GM23248 (cell line): ENCODE measurements at regions not wholly inside any gene's neighbourhood (a gene's known extent, or its start where the extent isn't known, plus 50 kb on each side); places are given as distances from the start of the nearest gene placed in this dataset.
A peak's percentile ranks its signal among the peaks of the same experiment; 100 is the strongest.

Source experiments
- DNase-seq: peaks from one replicate; pipeline ENCODE4 v3.0.0-alpha.2; 2015
- H2AFZ ChIP-seq: fragments of 200-600 bp; sonication (generic); 2 replicates; pipeline ENCODE4 v1.6.1; 2016; ENCODE audit warnings: antibody characterized with exemption
- H3F3A ChIP-seq: fragments of 200-600 bp; sonication (generic); 2 replicates; pipeline ENCODE4 v1.6.1; 2016; ENCODE audit warnings: mild to moderate bottlenecking, antibody characterized with exemption, mixed run types; ENCODE audit not compliant: insufficient read depth
- H3K27ac ChIP-seq: fragments of 200-600 bp; sonication (generic); 2 replicates; pipeline ENCODE4 v1.5.1; 2016; ENCODE audit warnings: mild to moderate bottlenecking
- H3K27me3 ChIP-seq: fragments of 200-600 bp; sonication (generic); replicated peaks from 2 replicates; pipeline ENCODE4 v1.6.1; 2016; ENCODE audit warnings: mild to moderate bottlenecking; ENCODE audit not compliant: insufficient read depth
- H3K36me3 ChIP-seq: fragments of 200-600 bp; sonication (generic); 2 replicates; pipeline ENCODE4 v1.6.1; 2016; ENCODE audit warnings: low read depth, mild to moderate bottlenecking
- H3K4me1 ChIP-seq: fragments of 200-600 bp; sonication (generic); 2 replicates; pipeline ENCODE4 v1.6.1; 2016; ENCODE audit warnings: mild to moderate bottlenecking; ENCODE audit not compliant: insufficient read depth
- H3K4me2 ChIP-seq: fragments of 200-600 bp; sonication (generic); one replicate; pipeline ENCODE4 v1.6.1; 2016; ENCODE audit warnings: mild to moderate bottlenecking; ENCODE audit not compliant: unreplicated experiment
- H3K4me3 ChIP-seq: fragments of 200-600 bp; sonication (generic); 2 replicates; pipeline ENCODE4 v1.5.1; 2016; ENCODE audit warnings: mild to moderate bottlenecking
- H3K79me2 ChIP-seq: fragments of 200-600 bp; sonication (generic); 2 replicates; pipeline ENCODE4 v1.6.1; 2016; ENCODE audit warnings: mild to moderate bottlenecking; ENCODE audit not compliant: insufficient read depth
- H3K9ac ChIP-seq: fragments of 200-600 bp; sonication (generic); 2 replicates; pipeline ENCODE4 v1.6.1; 2016; ENCODE audit warnings: mild to moderate bottlenecking
- H3K9me2 ChIP-seq: fragments of 200-600 bp; sonication (generic); 2 replicates; pipeline ENCODE4 v1.6.1; 2016; ENCODE audit warnings: mixed run types, mild to moderate bottlenecking, moderate library complexity; ENCODE audit not compliant: insufficient read depth
- H3K9me3 ChIP-seq: fragments of 200-600 bp; sonication (generic); one replicate; pipeline ENCODE4 v1.6.1; 2017; ENCODE audit warnings: low read depth
- H4K20me1 ChIP-seq: fragments of 200-600 bp; sonication (generic); 2 replicates; pipeline ENCODE4 v1.6.0; 2016; ENCODE audit not compliant: insufficient read depth
- EZH2 ChIP-seq: fragments of 200-600 bp; sonication (generic); IDR thresholded peaks from 2 replicates; pipeline ENCODE4 v1.6.1; 2018; ENCODE audit warnings: antibody characterized with exemption, mild to moderate bottlenecking; ENCODE audit not compliant: insufficient read depth, poor library complexity, severe bottlenecking
- EZH2phosphoT487 ChIP-seq: fragments of 200-600 bp; sonication (generic); IDR thresholded peaks from 2 replicates; pipeline ENCODE4 v1.6.1; 2018; ENCODE audit warnings: antibody characterized with exemption, moderate library complexity, mild to moderate bottlenecking, low read depth; ENCODE audit not compliant: insufficient read depth
- WGBS, 2 experiments: methylation state at CpG; one replicate each; pipeline ENCODE4 v1.1.6; 2015 to 2017; ENCODE audit warnings: low lambda C conversion rate in 2 of 2, low coverage in 1 of 2; ENCODE audit errors: missing lambda C conversion rate in 2 of 2; 5-methylcytosine and 5-hydroxymethylcytosine counted together
- in situ Hi-C: fragments of 300-500 bp; cut with MboI; formaldehyde crosslinking; loops from 2 replicates; pipeline ENCODE4 v1.15.0; 2020

DNA sequence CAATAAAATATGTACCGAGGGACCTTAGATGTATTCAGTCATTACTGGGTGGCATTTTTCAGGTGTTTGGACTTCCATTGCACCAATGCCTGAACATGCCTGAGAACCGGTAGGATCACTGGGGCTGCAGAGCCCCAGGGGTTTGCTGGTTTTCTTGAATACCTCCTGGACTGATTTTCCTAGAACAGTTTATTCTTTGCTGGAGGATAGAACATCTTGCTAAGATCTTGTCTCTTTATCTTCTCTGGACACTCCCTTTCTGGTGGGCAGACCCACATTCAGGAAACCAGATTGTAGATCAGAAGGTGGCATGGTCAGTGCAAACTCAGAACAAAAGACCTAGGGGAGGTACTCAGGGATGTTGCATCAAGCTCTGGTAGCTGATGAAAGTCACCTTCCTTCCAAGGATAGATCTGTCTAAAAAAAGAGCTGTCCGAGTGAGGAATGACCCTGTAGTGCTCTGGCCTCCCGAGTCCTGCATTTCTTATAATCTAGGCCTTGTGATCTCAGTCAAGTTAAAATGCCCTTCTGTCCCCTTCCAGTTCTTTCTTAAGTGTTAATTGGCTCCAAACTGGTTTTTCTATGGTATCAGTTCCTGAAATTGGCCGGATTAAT lies 84.8 kb downstream of the CLDN34 start:
- no peak for DNase-seq
- Histone ChIP-seq H4K20me1 (no peaks in the 10 kb centered on the region), H3F3A (no peaks in the 10 kb centered on the region), H3K79me2 (peaks cover 66% of the 10 kb centered on the region), H2AFZ (no peak overlapping the region), H3K4me3 (no peak overlapping the region), H3K9me2 (no peaks in the 10 kb centered on the region), H3K4me2 (no peak overlapping the region), H3K27me3 (no peaks in the 10 kb centered on the region), H3K4me1 (peaks cover 10% of the 10 kb centered on the region; the same call in 1 of the 2 replicates), H3K27ac (no peak overlapping the region), H3K9ac (no peak overlapping the region), H3K36me3 (no peaks in the 10 kb centered on the region), H3K9me3 (no peaks in the 10 kb centered on the region)
- TF ChIP-seq EZH2phosphoT487 (no peak), EZH2 (no peak)
- WGBS, 2 experiments, result 100% methylated on average over 5 of the region's 5 CpGs
- in situ Hi-C loops, result no loop called here

DNA sequence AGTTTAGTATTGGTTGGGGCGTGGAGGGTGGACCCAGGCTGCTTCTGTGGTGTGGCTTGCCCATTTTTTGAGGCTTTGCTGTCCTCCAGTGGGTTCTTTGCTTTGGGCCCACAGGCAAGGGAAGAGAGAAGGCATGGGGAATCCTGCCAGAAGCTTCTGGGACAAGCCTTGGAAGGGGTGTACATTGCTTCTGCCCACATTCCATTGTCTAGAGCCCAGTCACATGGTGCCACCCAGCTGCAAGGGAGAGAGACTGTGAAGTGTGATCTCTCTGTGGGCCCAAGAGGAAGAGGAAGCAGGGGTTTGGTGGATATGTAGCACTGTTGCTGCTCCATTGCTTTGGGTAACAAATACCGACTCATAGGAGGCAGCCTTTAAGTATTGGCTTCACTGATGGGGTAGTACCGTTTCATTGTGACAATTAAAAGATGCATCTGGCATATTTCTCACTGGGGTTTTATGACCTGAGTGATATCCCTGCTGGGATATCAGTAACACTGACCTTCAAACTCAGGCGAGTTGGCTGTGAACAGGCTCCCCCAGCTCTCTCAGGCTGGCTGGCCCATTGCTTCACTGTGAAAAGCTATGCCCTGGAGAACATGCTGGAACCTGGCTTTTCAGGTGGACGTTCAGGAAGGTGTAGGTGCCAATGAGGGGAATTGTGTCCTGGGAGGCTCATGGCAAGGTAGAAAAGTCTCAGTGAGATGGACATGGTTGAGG lies 85.9 kb downstream of the CLDN34 start:
- Histone ChIP-seq H3K4me2 (no peak overlapping the region), H3K9ac (no peak overlapping the region), H3K36me3 (no peaks in the 10 kb centered on the region), H3F3A (no peaks in the 10 kb centered on the region), H3K27me3 (no peaks in the 10 kb centered on the region), H4K20me1 (no peaks in the 10 kb centered on the region), H3K79me2 (peaks cover 73% of the 10 kb centered on the region), H3K4me1 (peaks cover 10% of the 10 kb centered on the region; the same call in 1 of the 2 replicates), H2AFZ (no peak overlapping the region), H3K9me2 (no peaks in the 10 kb centered on the region), H3K9me3 (no peaks in the 10 kb centered on the region), H3K27ac (no peak overlapping the region), H3K4me3 (no peak overlapping the region)
- in situ Hi-C loops, result no loop called here
- peak; percentile 24 for DNase-seq
- TF ChIP-seq EZH2 (no peak), EZH2phosphoT487 (no peak)
- WGBS, 2 experiments, result 65 to 66% methylated on average over 5 of the region's 5 CpGs

DNA sequence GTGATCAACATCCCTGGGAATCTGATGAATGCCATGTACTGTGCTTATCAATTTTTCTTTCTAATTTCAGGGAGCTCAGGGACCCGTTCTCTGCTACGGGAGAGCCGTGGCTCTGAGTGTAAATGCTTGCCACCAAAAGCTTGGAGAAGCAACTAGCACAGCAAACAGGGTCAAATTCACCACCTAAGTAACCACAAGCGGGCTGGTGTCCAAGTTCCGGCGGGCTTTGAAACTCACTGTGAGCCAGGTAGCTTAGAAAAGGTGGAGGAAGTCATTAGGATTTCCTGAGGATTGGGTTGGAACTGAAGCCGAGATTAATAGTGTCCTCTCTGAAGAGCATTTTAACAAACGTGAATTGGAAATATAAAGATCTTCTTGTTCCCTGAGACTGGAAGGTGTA lies 87.2 kb downstream of the CLDN34 start:
- in situ Hi-C loops, result no loop called here
- Histone ChIP-seq H3K9me2 (no peaks in the 10 kb centered on the region), H3F3A (no peaks in the 10 kb centered on the region), H3K27me3 (no peaks in the 10 kb centered on the region), H3K4me2 (no peak overlapping the region), H3K9me3 (no peaks in the 10 kb centered on the region), H4K20me1 (no peaks in the 10 kb centered on the region), H3K4me3 (no peak overlapping the region), H3K4me1 (no peaks in the 10 kb centered on the region), H3K27ac (no peak overlapping the region), H2AFZ (no peak overlapping the region), H3K79me2 (peaks cover 65% of the 10 kb centered on the region), H3K9ac (no peak overlapping the region), H3K36me3 (no peaks in the 10 kb centered on the region)
- WGBS, 2 experiments, result 95 to 98% methylated on average over 6 to 8 of the region's 8 CpGs
- TF ChIP-seq EZH2 (no peak), EZH2phosphoT487 (no peak)
- DNase-seq, result no peak

DNA sequence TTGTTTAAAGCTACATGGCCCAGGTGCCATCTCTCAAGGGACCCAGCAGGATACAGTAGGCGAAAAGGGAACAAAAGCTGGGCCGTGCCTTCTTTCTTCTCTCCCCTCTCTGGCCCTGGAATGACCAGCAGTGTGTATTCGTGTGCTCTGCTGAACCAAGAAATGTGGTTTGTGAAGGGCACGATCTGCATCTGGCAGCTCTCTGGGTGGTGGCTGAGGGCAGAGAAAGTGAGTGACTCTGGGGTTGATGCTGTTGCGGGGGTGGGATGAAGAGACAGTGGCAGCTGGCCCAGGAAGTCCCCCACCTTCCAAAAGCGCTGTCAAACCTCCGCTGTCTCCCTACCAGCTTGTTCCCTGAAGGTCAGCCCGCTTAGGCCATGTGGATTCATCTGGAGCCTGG lies 88.3 kb downstream of the CLDN34 start:
- H3K4me1 ChIP-seq, result no peaks in the 10 kb centered on the region
- no peaks in the 10 kb centered on the region for H3K36me3 ChIP-seq
- H3K4me2 ChIP-seq, result no peak overlapping the region
- no peaks in the 10 kb centered on the region for H4K20me1 ChIP-seq
- no peak for DNase-seq
- in situ Hi-C loops, result no loop called here
- no peak overlapping the region for H3K9ac ChIP-seq
- H3K9me3 ChIP-seq, result no peaks in the 10 kb centered on the region
- TF ChIP-seq EZH2 (no peak), EZH2phosphoT487 (no peak)
- no peaks in the 10 kb centered on the region for H3K9me2 ChIP-seq
- H3F3A ChIP-seq, result no peaks in the 10 kb centered on the region
- H3K4me3 ChIP-seq, result no peak overlapping the region
- peaks cover 54% of the 10 kb centered on the region for H3K79me2 ChIP-seq
- H2AFZ ChIP-seq, result no peak overlapping the region
- H3K27ac ChIP-seq, result no peak overlapping the region
- WGBS, 2 experiments, result 95 to 100% methylated on average over 6 to 8 of the region's 8 CpGs
- no peaks in the 10 kb centered on the region for H3K27me3 ChIP-seq
